Fibroblast of the conjunctiva (primary cell): ENCODE measurements at regions not wholly inside any gene's neighbourhood (a gene's known extent, or its start where the extent isn't known, plus 50 kb on each side); places are given as distances from the start of the nearest gene placed in this dataset.
"Not testable (repeated sequence)": the region's sequence is repeated elsewhere in the genome, so short reads cannot be mapped to it uniquely, and the experiment has no call there.

ENCODE experiments used
- DNase-seq: peaks from one replicate; pipeline ENCODE4 v3.0.0-alpha.2; 2010; ENCODE audit warnings: low read depth

GRCh38 chr3:102906818-102907217, 472.0 kb downstream of the ZPLD1 start:
- no peak for DNase-seq

- DNase-seq: no peak
Observed at GRCh38 chr3:102909904-102910303, 475.1 kb downstream of the ZPLD1 start.

- no peak for DNase-seq
Observed at GRCh38 chr3:102916532-102916931, 481.7 kb downstream of the ZPLD1 start.

GRCh38 chr3:102926618-102927017, 491.8 kb downstream of the ZPLD1 start:
- no peak for DNase-seq

- DNase-seq: no peak
Observed at GRCh38 chr3:102933377-102933776, 498.6 kb downstream of the ZPLD1 start.

- DNase-seq: no peak
Observed at GRCh38 chr3:102936511-102937045, 501.8 kb downstream of the ZPLD1 start.

GRCh38 chr3:102941786-102942185, 507.0 kb downstream of the ZPLD1 start:
- DNase-seq: no peak

- not testable (repeated sequence) for DNase-seq
Observed at GRCh38 chr3:102946445-102946844, 511.6 kb downstream of the ZPLD1 start.

- DNase-seq: no peak
Observed at GRCh38 chr3:102972350-102972749, 537.5 kb downstream of the ZPLD1 start.

GRCh38 chr3:102974333-102974732, 539.5 kb downstream of the ZPLD1 start:
- no peak for DNase-seq

- no peak for DNase-seq
Observed at GRCh38 chr3:102979191-102979590, 544.4 kb downstream of the ZPLD1 start.

GRCh38 chr3:102979682-102980354, 545.0 kb downstream of the ZPLD1 start:
- peak; percentile 96 for DNase-seq

GRCh38 chr3:102980355-102980696, 545.5 kb downstream of the ZPLD1 start:
- DNase-seq: no peak

- DNase-seq: no peak
Observed at GRCh38 chr3:103002425-103003176, 567.8 kb downstream of the ZPLD1 start.

GRCh38 chr3:103006526-103007183, 571.8 kb downstream of the ZPLD1 start:
- DNase-seq: no peak

GRCh38 chr3:103009609-103010008, 574.8 kb downstream of the ZPLD1 start:
- no peak for DNase-seq

- DNase-seq: no peak
Observed at GRCh38 chr3:103025880-103026279, 591.1 kb downstream of the ZPLD1 start.

GRCh38 chr3:103033841-103034240, 599.0 kb downstream of the ZPLD1 start:
- no peak for DNase-seq

GRCh38 chr3:103047640-103048039, 612.8 kb downstream of the ZPLD1 start:
- DNase-seq: no peak

GRCh38 chr3:103048068-103048722, 613.4 kb downstream of the ZPLD1 start:
- no peak for DNase-seq

GRCh38 chr3:103052236-103052830, 617.5 kb downstream of the ZPLD1 start:
- DNase-seq: no peak

- no peak for DNase-seq
Observed at GRCh38 chr3:103055021-103055520, 620.3 kb downstream of the ZPLD1 start.
